DND-41 (cell line): ENCODE measurements at regions not wholly inside any gene's neighbourhood (a gene's known extent, or its start where the extent isn't known, plus 50 kb on each side); places are given as distances from the start of the nearest gene placed in this dataset.

Source experiments
- EZH2 ChIP-seq: IDR thresholded peaks from 3 replicates; pipeline ENCODE4 v1.6.1; 2012; ENCODE audit warnings: borderline replicate concordance, low read depth, mild to moderate bottlenecking, moderate library complexity, low read length, inconsistent platforms; ENCODE audit not compliant: severe bottlenecking
- TF ChIP-seq, protein P1 (sequence below): IDR thresholded peaks from 2 replicates; pipeline ENCODE4 v1.5.1; 2012; ENCODE audit warnings: borderline replicate concordance, low read length, moderate library complexity, mild to moderate bottlenecking; ENCODE audit not compliant: poor library complexity, severe bottlenecking; ENCODE audit errors: extremely low read depth

DNA sequence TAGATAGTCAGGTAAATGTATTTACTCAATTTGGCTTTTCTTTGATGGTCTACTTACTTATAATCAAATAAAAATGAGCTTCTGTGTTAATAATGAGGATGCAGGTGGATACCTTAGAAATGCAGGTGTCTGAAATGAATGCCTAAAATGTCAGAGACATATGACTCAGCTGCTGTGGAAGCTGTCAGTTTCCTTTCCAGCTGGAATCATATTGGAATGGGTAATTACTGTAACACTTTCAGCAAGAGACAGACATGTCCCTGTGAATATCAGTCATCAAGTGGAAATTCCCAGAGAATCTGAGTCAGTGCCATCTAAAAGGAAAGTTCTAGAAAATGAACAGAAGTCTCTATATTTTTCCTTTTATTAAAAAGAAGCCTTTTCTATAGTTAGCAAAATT lies 783.0 kb upstream of the AADAT start:
- TF ChIP-seq, protein P1, sequence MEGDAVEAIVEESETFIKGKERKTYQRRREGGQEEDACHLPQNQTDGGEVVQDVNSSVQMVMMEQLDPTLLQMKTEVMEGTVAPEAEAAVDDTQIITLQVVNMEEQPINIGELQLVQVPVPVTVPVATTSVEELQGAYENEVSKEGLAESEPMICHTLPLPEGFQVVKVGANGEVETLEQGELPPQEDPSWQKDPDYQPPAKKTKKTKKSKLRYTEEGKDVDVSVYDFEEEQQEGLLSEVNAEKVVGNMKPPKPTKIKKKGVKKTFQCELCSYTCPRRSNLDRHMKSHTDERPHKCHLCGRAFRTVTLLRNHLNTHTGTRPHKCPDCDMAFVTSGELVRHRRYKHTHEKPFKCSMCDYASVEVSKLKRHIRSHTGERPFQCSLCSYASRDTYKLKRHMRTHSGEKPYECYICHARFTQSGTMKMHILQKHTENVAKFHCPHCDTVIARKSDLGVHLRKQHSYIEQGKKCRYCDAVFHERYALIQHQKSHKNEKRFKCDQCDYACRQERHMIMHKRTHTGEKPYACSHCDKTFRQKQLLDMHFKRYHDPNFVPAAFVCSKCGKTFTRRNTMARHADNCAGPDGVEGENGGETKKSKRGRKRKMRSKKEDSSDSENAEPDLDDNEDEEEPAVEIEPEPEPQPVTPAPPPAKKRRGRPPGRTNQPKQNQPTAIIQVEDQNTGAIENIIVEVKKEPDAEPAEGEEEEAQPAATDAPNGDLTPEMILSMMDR: no peak
- no peak for TF ChIP-seq EZH2
